ENCODE measurements at regions not wholly inside any gene's neighbourhood (a gene's known extent, or its start where the extent isn't known, plus 50 kb on each side); places are given as distances from the start of the nearest gene placed in this dataset.
"Not testable (repeated sequence)": the region's sequence is repeated elsewhere in the genome, so short reads cannot be mapped to it uniquely, and the experiment has no call there.

- no peak for DNase-seq (ENCODE audit: low spot score)
These were observed 163.4 kb upstream of the SYN3 start for GRCh38 chr22:33221568-33221967.

- DNase-seq (ENCODE audit: low spot score): no peak
These were observed 162.4 kb upstream of the SYN3 start for GRCh38 chr22:33220476-33221080.

GRCh38 chr22:33219648-33220384, 161.6 kb upstream of the SYN3 start:
- DNase-seq (ENCODE audit: low spot score): no peak

GRCh38 chr22:33213383-33214075, 155.3 kb upstream of the SYN3 start:
- no peak for DNase-seq (ENCODE audit: low spot score)

GRCh38 chr22:33209930-33210784, 152.0 kb upstream of the SYN3 start:
- peak; percentile 50 for DNase-seq (ENCODE audit: low spot score)

- DNase-seq (ENCODE audit: low spot score): no peak
These were observed 146.2 kb upstream of the SYN3 start for GRCh38 chr22:33204408-33204807.

GRCh38 chr22:33202455-33202854, 144.3 kb upstream of the SYN3 start:
- no peak for DNase-seq (ENCODE audit: low spot score)

GRCh38 chr22:33194529-33195077, 136.4 kb upstream of the SYN3 start:
- no peak for DNase-seq (ENCODE audit: low spot score)

GRCh38 chr22:33192156-33192555, 134.0 kb upstream of the SYN3 start:
- no peak for DNase-seq (ENCODE audit: low spot score)

- DNase-seq (ENCODE audit: low spot score): no peak
These were observed 130.1 kb upstream of the SYN3 start for GRCh38 chr22:33188326-33188725.

GRCh38 chr22:33186816-33187215, 128.6 kb upstream of the SYN3 start:
- DNase-seq (ENCODE audit: low spot score): no peak

GRCh38 chr22:33180356-33180755, 122.2 kb upstream of the SYN3 start:
- DNase-seq (ENCODE audit: low spot score): no peak

GRCh38 chr22:33167998-33168790, 110.0 kb upstream of the SYN3 start:
- no peak for DNase-seq (ENCODE audit: low spot score)

GRCh38 chr22:33166206-33166605, 108.0 kb upstream of the SYN3 start:
- DNase-seq (ENCODE audit: low spot score): no peak

- DNase-seq (ENCODE audit: low spot score): no peak
These were observed 105.6 kb upstream of the SYN3 start for GRCh38 chr22:33163815-33164214.

GRCh38 chr22:33162196-33162595, 104.0 kb upstream of the SYN3 start:
- no peak for DNase-seq (ENCODE audit: low spot score)

- no peak for DNase-seq (ENCODE audit: low spot score)
These were observed 102.3 kb upstream of the SYN3 start for GRCh38 chr22:33160525-33160924.

- not testable (repeated sequence) for DNase-seq (ENCODE audit: low spot score)
These were observed 96.8 kb upstream of the SYN3 start for GRCh38 chr22:33154967-33155366.

- no peak for DNase-seq (ENCODE audit: low spot score)
These were observed 91.4 kb upstream of the SYN3 start for GRCh38 chr22:33149611-33150010.

- DNase-seq (ENCODE audit: low spot score): no peak
These were observed 86.5 kb upstream of the SYN3 start for GRCh38 chr22:33144721-33145120.

Data from AG08396 (cell line).